ENCODE measurements at regions not wholly inside any gene's neighbourhood (a gene's known extent, or its start where the extent isn't known, plus 50 kb on each side); places are given as distances from the start of the nearest gene placed in this dataset.
"Not testable (repeated sequence)": the region's sequence is repeated elsewhere in the genome, so short reads cannot be mapped to it uniquely, and the experiment has no call there.

DNA sequence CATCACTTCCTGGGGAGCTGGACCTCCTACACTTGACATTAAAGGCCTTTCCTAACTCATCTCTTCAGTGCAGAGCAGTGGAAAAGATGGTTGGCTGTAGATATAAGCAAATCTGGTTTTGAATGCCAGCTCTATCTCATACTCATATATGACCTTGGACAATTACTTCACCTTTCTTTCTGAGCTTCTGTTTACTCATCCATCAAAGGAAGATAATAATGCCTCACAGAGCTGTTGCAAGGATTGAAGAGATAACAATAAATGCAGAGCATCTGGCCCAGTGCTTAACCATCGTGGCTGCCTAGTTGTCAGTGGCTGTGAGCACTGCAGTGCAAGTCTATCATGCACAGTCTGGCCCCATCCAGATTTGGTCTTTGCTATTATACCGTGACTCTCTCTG, 148.1 kb upstream of the EOLA2 start:
- intact Hi-C loops (cut with DNase I), result no loop called here
- no peak for TF ChIP-seq EP300 (IDR thresholded peaks at IDR 0.05)
- TF ChIP-seq, protein P1, sequence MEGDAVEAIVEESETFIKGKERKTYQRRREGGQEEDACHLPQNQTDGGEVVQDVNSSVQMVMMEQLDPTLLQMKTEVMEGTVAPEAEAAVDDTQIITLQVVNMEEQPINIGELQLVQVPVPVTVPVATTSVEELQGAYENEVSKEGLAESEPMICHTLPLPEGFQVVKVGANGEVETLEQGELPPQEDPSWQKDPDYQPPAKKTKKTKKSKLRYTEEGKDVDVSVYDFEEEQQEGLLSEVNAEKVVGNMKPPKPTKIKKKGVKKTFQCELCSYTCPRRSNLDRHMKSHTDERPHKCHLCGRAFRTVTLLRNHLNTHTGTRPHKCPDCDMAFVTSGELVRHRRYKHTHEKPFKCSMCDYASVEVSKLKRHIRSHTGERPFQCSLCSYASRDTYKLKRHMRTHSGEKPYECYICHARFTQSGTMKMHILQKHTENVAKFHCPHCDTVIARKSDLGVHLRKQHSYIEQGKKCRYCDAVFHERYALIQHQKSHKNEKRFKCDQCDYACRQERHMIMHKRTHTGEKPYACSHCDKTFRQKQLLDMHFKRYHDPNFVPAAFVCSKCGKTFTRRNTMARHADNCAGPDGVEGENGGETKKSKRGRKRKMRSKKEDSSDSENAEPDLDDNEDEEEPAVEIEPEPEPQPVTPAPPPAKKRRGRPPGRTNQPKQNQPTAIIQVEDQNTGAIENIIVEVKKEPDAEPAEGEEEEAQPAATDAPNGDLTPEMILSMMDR (IDR thresholded peaks at IDR 0.05), result no peak
- no peak for TF ChIP-seq POLR2A (IDR thresholded peaks at IDR 0.05)
- TF ChIP-seq POLR2AphosphoS5 (IDR thresholded peaks at IDR 0.05), result no peak

DNA sequence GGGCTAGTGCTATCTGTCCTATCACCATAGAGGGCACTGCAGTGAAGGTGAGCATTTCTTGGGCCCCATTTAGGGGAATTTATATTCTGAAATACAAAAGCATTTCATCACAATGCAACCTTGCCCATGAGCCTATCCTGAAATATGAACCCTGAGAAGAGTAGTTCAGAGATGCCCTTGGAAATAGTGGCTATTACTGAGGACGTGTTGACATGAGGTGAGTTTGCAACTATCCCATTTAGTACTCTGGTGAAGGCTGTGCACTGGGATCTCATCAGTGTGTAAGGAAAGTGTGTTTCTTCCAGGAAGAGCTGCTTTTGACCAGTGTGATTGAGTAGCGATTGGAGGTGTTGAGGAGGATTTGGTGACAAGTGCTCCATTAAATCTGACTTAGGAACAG, 149.3 kb upstream of the EOLA2 start:
- no peak for TF ChIP-seq POLR2AphosphoS5 (IDR thresholded peaks at IDR 0.05)
- no peak for TF ChIP-seq EP300 (IDR thresholded peaks at IDR 0.05)
- TF ChIP-seq, protein P1 (IDR thresholded peaks at IDR 0.05), result no peak
- no peak for TF ChIP-seq POLR2A (IDR thresholded peaks at IDR 0.05)
- Histone ChIP-seq H3K9me3 (no peaks in the 10 kb centered on the region), H3K27me3 (no peaks in the 10 kb centered on the region), H3K27ac (no peak overlapping the region), H3K4me1 (no peaks in the 10 kb centered on the region), H3K4me3 (no peak overlapping the region), H3K36me3 (no peaks in the 10 kb centered on the region)
- DNase-seq, result no peak
- intact Hi-C loops (cut with DNase I), result no loop called here
- 91% methylated on average over 2 of the region's 2 CpGs for WGBS, 2 donors

More for the DNA sequence above, 148.1 kb upstream of the EOLA2 start:
- H3K36me3 ChIP-seq, result no peaks in the 10 kb centered on the region
- no peak for DNase-seq
- 64 to 86% methylated on average over 2 of the region's 2 CpGs for WGBS, 2 donors
- no peaks in the 10 kb centered on the region for H3K9me3 ChIP-seq
- H3K27me3 ChIP-seq, result no peaks in the 10 kb centered on the region
- H3K4me1 ChIP-seq, result no peaks in the 10 kb centered on the region
- no peak overlapping the region for H3K27ac ChIP-seq
- H3K4me3 ChIP-seq, result no peak overlapping the region

DNA sequence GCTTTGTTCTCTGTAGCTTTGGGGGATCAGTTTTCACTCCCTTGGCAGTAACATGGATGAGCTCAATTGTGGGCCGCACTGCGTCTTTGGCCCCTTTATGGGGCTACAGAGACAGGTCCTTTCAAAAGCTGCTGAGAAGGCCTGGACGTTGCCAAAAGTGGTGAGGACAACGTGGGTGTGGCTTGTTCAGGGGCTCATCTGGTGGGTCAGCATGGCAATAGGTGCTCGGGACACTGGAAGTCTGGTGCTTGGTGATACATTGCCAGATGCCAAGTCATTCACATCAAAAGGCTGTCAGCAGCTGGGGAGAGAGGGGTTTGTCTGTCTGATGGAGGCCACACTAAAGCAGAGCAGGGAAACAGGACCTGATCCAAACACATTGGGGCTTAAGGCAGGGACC, 149.8 kb upstream of the EOLA2 start:
- intact Hi-C loops (cut with DNase I), result no loop called here
- WGBS, 2 donors, result 81 to 88% methylated on average over 5 of the region's 5 CpGs

DNA sequence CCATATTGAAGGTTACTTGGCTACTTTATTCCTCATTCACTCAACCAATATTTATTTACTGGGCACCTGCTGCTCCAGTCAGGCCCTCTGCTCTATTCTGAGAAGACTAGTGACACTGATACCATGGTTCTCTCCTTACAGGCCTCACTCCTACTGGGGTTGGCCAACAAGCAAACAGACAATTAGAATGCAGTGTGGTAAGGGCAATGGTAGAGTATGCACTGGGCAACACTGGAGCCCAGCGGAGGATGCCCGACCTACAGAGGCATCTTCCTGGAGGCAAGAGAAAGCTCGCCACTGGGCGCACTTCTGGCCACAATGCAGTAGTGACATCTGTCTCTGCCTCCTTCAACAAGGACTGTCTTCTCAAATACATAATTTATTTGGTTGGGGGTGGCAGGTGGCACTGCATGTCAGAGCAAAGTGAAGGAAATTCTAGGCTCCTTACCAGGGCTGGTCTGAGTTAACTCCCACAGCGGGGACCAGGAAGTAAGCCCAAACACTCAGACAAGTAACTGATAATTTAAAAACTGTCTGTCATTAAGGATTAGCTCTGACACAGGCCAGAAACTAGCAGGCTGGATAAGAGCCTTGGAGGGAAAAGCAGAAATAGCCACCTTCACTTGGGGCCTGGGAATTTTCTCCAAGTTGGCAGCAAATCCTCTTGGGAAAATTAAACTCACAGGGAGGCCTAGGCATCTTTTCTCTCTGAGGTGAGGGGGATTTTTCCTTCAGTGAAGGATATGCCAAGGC, 150.7 kb upstream of the EOLA2 start:
- WGBS, 2 donors, result 97% methylated on average over 5 of the region's 5 CpGs
- DNase-seq, result no peak
- TF ChIP-seq EP300 (IDR thresholded peaks at IDR 0.05) (no peak), POLR2A (IDR thresholded peaks at IDR 0.05) (no peak), POLR2AphosphoS5 (IDR thresholded peaks at IDR 0.05) (no peak)
- TF ChIP-seq, protein P1 (IDR thresholded peaks at IDR 0.05), result no peak

More for the DNA sequence above, 149.8 kb upstream of the EOLA2 start:
- DNase-seq, result no peak
- Histone ChIP-seq H3K4me3 (no peak overlapping the region), H3K9me3 (no peaks in the 10 kb centered on the region), H3K27ac (no peak overlapping the region), H3K27me3 (no peaks in the 10 kb centered on the region), H3K4me1 (no peaks in the 10 kb centered on the region), H3K36me3 (no peaks in the 10 kb centered on the region)
- TF ChIP-seq POLR2AphosphoS5 (IDR thresholded peaks at IDR 0.05), result no peak
- no peak for TF ChIP-seq POLR2A (IDR thresholded peaks at IDR 0.05)
- no peak for TF ChIP-seq EP300 (IDR thresholded peaks at IDR 0.05)
- TF ChIP-seq, protein P1 (IDR thresholded peaks at IDR 0.05), result no peak

DNA sequence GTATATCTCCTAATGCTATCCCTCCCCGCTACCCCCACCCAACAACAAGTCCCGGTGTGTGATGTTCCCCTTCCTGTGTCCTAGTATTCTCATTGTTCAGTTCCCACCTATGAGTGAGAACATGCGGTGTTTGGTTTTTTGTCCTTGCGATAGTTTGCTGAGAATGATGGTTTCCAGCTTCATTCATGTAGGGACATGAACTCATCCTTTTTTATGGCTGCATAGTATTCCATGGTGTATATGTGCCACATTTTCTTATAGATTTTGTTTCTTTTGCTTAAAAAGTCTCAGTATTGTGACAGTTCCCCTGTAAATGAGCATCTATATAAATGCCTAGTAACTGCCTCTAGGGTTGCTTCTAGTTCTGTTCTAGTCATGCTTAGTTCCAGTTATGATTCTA, 153.0 kb upstream of the EOLA2 start:
- H3K4me3 ChIP-seq; DNase-seq; H3K36me3 ChIP-seq; H3K27ac ChIP-seq; H3K9me3 ChIP-seq; H3K4me1 ChIP-seq; H3K27me3 ChIP-seq; intact Hi-C loops (cut with DNase I): not testable (repeated sequence)
- 94 to 99% methylated on average over 4 of the region's 4 CpGs for WGBS, 2 donors

More for the DNA sequence above, 150.7 kb upstream of the EOLA2 start:
- Histone ChIP-seq H3K4me3 (no peak overlapping the region), H3K9me3 (no peaks in the 10 kb centered on the region), H3K36me3 (no peaks in the 10 kb centered on the region), H3K27ac (no peak overlapping the region), H3K27me3 (no peaks in the 10 kb centered on the region), H3K4me1 (peaks cover 0 to under 1% (median 0%) of the 10 kb centered on the region in 4 donors)
- intact Hi-C loops (cut with DNase I), result no loop called here
